ENCODE measurements at regions not wholly inside any gene's neighbourhood (a gene's known extent, or its start where the extent isn't known, plus 50 kb on each side); places are given as distances from the start of the nearest gene placed in this dataset.

DNA sequence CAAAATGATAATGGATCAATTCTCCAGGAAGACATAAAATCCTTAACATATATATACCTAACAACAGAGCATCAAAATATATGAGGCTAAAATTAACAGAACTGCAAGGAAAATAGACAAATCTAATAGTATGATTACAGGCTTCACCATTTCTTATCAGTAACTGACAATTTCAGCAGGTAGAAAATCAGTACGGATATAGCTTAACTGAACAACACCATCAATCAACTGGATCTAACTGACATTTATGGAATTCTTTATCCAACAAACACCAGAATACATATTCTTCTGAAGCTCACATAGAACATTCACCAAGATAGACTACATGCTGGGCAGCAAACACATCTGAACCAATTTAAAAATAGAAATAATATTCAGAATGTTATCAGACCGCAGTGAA is 121.1 kb upstream of the CDC14C start:
- TF ChIP-seq ZNF565 (CRISPR knock-in tag; conservative IDR thresholded peaks at IDR 0.05; ENCODE audit: low read depth) (no peak), ZFP3 (CRISPR knock-in tag; IDR thresholded peaks at IDR 0.05) (no peak), TOX (CRISPR knock-in tag; IDR thresholded peaks at IDR 0.05; ENCODE audit: borderline replicate concordance) (no peak), PPARA (CRISPR knock-in tag; IDR thresholded peaks at IDR 0.05; ENCODE audit: borderline replicate concordance) (no peak), ESRRG (CRISPR knock-in tag; IDR thresholded peaks at IDR 0.05) (no peak), OSR1 (CRISPR knock-in tag; IDR thresholded peaks at IDR 0.05) (no peak), ZNF70 (CRISPR knock-in tag; IDR thresholded peaks at IDR 0.05) (no peak), ISL1 (CRISPR knock-in tag; IDR thresholded peaks at IDR 0.05) (no peak), SNAI2 (CRISPR knock-in tag; IDR thresholded peaks at IDR 0.05) (no peak), ZNF8 (CRISPR knock-in tag; IDR thresholded peaks at IDR 0.05) (no peak), POU6F1 (CRISPR knock-in tag; IDR thresholded peaks at IDR 0.05; ENCODE audit: borderline replicate concordance, low read depth) (no peak), ZC3H10 (CRISPR knock-in tag; IDR thresholded peaks at IDR 0.05) (no peak), PATZ1 (CRISPR knock-in tag; IDR thresholded peaks at IDR 0.05; ENCODE audit: borderline replicate concordance) (no peak), ARNTL (CRISPR knock-in tag; IDR thresholded peaks at IDR 0.05; ENCODE audit: borderline replicate concordance, low read depth) (no peak), CSDC2 (CRISPR knock-in tag; IDR thresholded peaks at IDR 0.05) (no peak)
- TF ChIP-seq, protein P1, sequence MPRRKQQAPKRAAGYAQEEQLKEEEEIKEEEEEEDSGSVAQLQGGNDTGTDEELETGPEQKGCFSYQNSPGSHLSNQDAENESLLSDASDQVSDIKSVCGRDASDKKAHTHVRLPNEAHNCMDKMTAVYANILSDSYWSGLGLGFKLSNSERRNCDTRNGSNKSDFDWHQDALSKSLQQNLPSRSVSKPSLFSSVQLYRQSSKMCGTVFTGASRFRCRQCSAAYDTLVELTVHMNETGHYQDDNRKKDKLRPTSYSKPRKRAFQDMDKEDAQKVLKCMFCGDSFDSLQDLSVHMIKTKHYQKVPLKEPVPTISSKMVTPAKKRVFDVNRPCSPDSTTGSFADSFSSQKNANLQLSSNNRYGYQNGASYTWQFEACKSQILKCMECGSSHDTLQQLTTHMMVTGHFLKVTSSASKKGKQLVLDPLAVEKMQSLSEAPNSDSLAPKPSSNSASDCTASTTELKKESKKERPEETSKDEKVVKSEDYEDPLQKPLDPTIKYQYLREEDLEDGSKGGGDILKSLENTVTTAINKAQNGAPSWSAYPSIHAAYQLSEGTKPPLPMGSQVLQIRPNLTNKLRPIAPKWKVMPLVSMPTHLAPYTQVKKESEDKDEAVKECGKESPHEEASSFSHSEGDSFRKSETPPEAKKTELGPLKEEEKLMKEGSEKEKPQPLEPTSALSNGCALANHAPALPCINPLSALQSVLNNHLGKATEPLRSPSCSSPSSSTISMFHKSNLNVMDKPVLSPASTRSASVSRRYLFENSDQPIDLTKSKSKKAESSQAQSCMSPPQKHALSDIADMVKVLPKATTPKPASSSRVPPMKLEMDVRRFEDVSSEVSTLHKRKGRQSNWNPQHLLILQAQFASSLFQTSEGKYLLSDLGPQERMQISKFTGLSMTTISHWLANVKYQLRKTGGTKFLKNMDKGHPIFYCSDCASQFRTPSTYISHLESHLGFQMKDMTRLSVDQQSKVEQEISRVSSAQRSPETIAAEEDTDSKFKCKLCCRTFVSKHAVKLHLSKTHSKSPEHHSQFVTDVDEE (CRISPR knock-in tag; IDR thresholded peaks at IDR 0.05), result no peak
- ATAC-seq, result no peak

DNA sequence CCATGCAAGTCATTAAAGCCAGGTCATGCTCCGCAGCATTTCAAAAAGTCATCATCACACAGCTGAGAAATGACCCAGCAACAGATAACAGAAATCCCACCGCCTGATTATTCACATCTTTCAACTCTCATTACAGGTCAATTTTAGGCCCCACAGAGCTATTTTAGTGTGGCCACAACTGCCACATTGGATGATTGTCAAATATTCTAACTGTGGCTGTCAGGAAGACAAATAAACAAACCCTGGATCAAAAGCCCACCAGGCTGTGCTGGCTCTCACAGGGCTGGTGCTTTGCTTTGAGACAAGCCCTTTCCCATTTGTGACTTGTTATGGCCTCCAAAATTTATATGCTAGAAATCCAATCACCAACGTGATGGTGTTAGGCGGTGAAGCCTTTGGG is 117.6 kb upstream of the CDC14C start:
- TF ChIP-seq ZFP3 (CRISPR knock-in tag; IDR thresholded peaks at IDR 0.05) (no peak), CSDC2 (CRISPR knock-in tag; IDR thresholded peaks at IDR 0.05) (no peak)
- no peak for ATAC-seq

- TF ChIP-seq ZNF8 (CRISPR knock-in tag; IDR thresholded peaks at IDR 0.05) (no peak), ARNTL (CRISPR knock-in tag; IDR thresholded peaks at IDR 0.05; ENCODE audit: borderline replicate concordance, low read depth) (no peak), ZNF70 (CRISPR knock-in tag; IDR thresholded peaks at IDR 0.05) (no peak), ESRRG (CRISPR knock-in tag; IDR thresholded peaks at IDR 0.05) (no peak), TCF4 (CRISPR knock-in tag; IDR thresholded peaks at IDR 0.05; ENCODE audit: borderline replicate concordance) (no peak), SNAI2 (CRISPR knock-in tag; IDR thresholded peaks at IDR 0.05) (no peak), TOX (CRISPR knock-in tag; IDR thresholded peaks at IDR 0.05; ENCODE audit: borderline replicate concordance) (no peak), ISL1 (CRISPR knock-in tag; IDR thresholded peaks at IDR 0.05) (no peak), BACH2 (CRISPR knock-in tag; IDR thresholded peaks at IDR 0.05; ENCODE audit: borderline replicate concordance) (no peak), POU6F1 (CRISPR knock-in tag; IDR thresholded peaks at IDR 0.05; ENCODE audit: borderline replicate concordance, low read depth) (no peak), PPARA (CRISPR knock-in tag; IDR thresholded peaks at IDR 0.05; ENCODE audit: borderline replicate concordance) (no peak)
- TF ChIP-seq, protein P2, sequence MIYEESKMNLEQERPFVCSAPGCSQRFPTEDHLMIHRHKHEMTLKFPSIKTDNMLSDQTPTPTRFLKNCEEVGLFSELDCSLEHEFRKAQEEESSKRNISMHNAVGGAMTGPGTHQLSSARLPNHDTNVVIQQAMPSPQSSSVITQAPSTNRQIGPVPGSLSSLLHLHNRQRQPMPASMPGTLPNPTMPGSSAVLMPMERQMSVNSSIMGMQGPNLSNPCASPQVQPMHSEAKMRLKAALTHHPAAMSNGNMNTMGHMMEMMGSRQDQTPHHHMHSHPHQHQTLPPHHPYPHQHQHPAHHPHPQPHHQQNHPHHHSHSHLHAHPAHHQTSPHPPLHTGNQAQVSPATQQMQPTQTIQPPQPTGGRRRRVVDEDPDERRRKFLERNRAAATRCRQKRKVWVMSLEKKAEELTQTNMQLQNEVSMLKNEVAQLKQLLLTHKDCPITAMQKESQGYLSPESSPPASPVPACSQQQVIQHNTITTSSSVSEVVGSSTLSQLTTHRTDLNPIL (CRISPR knock-in tag; IDR thresholded peaks at IDR 0.05; ENCODE audit: low read depth), result no peak
Measured at GRCh38 chr7:48811071-48811470, 113.3 kb upstream of the CDC14C start.

More at GRCh38 chr7:48811071-48811470, 113.3 kb upstream of the CDC14C start:
- no peak for ATAC-seq

Measured in SK-N-SH treated with all-trans-retinoic acid at 6 μM for 48 hours (cell line).